ENCODE measurements at regions not wholly inside any gene's neighbourhood (a gene's known extent, or its start where the extent isn't known, plus 50 kb on each side); places are given as distances from the start of the nearest gene placed in this dataset.

- DNase-seq: no peak
Observed at GRCh38 chr5:5665225-5666075, 243.0 kb downstream of the ICE1 start.

DNA sequence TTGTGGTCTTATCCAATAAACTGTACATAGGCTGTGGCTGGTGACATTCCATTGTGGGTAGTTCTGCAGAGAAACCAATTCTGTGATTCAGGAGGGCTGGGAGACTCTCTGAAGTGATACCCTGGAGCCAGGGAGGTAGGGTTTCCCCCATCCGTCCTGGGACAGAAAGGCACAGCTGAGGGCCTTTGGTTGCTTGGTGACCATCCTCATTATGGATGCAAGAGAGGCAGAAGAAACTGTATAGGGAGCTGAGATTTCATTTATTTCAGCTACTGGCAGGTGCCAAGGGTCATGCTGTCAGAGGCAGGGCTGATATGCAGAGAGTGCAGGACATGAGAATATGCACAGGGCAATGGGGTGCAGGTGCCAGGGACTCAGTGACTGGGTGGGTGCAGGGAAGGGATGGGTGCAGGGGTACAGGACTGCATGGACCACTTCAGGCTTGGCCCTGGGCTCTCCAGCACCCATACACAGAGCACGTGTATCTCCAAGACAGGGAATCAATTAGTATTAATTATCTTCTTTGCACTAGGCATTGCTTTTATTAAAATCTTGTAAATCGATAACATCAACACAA is 236.5 kb downstream of the ICE1 start:
- DNase-seq: no peak

DNA sequence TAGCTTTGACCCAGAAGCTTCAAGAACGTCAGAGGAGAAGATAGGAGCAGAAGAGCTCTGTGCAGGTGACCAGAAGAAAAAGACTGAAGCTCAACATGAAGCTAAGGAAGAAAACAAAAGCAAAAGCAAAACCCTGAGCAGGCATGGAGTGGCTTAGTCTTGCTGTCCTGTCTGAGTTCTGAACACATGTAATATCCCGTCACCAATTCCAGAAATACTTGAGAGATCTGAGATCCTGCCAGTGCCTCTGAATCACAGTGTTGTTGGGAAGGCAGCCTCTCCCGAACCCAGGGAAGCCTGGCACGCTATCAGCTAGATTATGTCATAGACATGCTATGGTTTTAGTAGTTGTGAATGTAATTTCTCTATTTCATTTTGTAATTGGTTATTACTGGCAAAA is 235.7 kb downstream of the ICE1 start:
- DNase-seq: peak; percentile 24

GRCh38 chr5:5652181-5652580 is 229.7 kb downstream of the ICE1 start:
- DNase-seq: no peak

DNA sequence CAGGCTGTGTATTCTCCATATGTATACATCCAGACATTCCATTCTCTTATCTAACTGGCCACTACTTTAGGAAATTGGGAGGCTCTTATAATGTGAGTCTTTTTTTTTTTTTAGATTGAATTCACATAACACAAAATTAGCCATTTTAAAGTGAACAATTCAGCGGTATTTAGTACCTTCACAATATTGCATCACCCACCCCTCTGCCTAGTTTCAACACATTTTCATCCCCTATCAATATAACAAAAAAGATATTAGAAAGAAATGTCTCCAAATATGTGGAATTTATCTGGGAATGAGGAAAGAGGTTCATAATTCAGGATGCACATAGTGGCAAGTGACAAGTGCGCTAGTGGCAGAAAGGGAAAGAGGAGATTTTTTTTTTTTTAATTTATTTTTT is 228.5 kb downstream of the ICE1 start:
- DNase-seq: no peak

- DNase-seq: peak; percentile 59
Observed at GRCh38 chr5:5650242-5650641, 227.8 kb downstream of the ICE1 start.

- no peak for DNase-seq
Observed at GRCh38 chr5:5649641-5650040, 227.2 kb downstream of the ICE1 start.

DNA sequence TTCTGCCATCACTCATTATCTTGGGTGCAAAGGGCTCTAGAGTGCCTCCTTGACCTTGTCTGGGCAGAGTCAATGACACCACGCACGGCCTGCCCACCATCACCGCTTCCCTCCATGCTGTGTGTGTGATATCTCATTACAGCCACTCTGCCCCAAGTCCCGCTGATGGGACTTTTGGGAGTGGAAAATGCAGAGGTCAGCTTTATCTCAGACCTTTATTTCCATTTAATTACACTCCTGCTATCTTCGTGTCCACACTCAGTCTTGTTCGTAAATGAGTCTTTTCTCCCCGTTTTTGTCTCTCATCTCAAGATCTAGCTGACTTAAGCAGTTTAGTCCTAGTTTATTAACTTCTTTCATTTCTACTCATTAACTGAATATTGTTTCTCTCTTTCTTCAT is 226.2 kb downstream of the ICE1 start:
- DNase-seq: no peak

DNA sequence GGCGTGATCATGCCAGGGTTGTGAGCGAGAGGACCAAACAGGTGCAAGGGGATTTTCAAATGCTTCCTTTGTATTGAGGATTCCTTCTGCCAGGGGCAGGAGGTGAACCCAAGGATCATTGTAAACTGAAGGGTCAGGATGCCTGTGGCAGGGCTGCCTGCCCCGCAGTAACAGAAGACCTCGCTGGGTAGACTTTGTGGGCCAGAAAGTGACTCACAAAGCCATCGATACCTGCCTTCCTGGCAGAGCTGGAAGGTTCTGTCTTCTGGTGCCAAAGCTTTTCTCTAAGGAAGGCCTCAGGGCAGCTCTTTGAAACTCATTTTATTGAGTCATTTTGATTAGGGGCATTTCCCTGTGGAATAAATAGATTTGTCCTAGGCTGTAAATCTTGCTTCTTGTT is 223.4 kb downstream of the ICE1 start:
- no peak for DNase-seq

DNA sequence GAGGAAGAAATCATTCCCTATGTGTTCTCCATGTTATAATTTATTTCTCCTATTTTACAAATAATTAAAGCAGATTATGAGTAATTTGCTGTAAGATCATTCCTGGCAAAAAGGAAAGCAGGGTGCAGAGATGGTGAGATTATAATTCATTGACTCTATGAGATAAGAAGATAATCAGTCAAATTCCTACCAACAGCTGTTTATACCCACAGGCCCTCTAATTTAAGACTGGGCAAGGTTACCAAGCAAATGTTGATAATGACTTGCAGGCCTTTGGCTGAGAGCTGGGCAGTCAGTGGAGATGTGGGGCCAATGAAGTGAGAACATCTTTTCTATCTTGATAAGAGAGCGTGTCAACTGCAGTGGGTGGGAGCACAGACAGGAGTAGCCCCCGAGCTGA is 222.7 kb downstream of the ICE1 start:
- DNase-seq: no peak

DNA sequence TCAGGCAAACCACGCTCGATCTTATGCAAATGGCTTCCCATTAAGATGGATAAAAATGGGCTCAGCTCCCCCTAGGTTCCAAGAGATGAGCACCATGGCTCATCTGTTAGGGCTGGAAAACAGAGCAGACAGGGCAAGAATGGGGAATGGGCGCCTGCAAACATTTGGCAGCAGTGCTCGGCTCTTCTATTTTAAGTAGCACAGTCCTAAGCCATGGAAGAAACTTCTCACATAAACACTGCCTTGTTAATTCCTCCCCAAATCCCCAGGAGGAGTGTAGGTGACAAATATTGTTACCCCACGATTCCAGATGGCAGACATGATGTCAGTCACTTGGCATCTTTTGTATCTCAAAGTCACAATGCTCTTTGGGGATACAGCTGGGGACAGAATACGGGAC is 221.8 kb downstream of the ICE1 start:
- DNase-seq: no peak

DNA sequence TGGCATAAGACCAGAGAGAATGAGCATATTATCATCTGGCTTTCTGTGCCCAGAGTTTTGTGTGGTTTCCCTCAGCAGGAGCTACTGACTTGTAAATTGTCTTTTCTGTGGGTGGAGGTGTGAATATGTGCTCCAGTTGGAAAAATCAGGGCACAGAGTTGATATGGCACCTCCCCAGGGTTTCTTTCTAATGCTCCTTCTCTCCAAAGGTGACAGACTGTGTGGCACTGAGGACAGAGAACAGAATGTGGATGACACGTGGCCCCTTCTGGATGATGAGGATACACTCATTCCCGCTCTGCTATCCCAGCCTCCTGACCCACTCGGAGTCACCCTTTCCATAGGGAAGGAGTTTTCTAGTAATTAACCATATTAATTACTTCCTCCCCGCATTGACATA is 221.0 kb downstream of the ICE1 start:
- DNase-seq: no peak

- no peak for DNase-seq
Observed at GRCh38 chr5:5638211-5638610, 215.7 kb downstream of the ICE1 start.

- DNase-seq: no peak
Observed at GRCh38 chr5:5637173-5637572, 214.7 kb downstream of the ICE1 start.

DNA sequence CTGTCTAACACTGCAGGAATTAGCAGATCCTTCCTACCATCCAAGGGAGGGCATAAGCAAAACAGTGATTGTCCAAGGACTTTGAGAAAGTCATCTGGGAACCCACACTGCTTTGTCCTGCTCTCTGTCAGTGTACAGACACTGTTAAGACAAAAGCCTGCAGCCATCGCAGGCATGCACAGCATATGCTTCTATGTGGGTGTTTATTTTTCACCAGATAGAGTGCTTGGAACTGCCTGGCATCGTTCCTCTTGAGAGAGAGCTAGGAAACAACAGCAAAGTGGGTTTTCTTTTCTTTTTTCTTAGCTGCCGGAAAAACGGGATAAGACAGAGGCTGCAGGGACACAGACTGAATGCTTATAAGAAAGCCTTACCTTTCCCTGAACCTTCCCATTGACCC is 212.3 kb downstream of the ICE1 start:
- no peak for DNase-seq

- DNase-seq: no peak
Observed at GRCh38 chr5:5633579-5633978, 211.1 kb downstream of the ICE1 start.

GRCh38 chr5:5632678-5633077 is 210.2 kb downstream of the ICE1 start:
- DNase-seq: no peak

DNA sequence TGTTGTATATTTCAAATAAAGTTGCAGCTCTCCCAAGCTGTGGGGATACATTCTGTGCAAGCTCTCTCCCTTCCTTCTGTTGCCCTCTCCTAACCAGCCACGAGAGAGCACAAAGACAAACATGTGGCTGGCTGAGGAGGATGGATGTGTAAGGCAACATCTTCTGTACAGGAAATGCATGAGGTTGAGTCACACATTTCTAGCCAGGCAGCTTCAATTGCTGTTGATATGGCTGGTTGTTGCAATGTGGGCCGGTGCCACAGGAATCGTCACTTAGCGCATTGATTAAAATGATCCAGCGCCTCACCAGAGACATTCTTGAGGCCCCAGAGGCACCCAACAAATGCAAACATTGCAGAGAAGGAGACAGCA is 207.1 kb downstream of the ICE1 start:
- no peak for DNase-seq

GRCh38 chr5:5628866-5629606 is 206.6 kb downstream of the ICE1 start:
- DNase-seq: no peak

DNA sequence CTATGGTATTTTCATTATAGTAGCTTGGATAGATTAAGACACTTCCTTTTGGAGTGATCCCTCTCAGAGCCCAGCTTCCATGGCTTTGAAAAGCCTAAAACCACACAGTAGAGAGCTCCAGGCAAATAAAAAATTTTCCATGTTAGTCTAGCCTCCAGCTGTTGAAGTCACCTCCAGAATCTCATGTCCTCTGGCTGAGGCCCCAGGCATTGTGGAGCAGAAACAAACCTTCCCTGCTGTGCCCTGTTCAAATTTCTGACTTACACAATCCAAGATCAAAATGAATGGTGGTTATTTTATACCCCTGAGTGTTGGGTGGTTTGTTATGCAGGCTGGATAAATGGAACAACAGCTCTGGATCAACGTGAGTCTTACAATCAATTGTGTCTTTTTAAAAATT is 203.9 kb downstream of the ICE1 start:
- no peak for DNase-seq

GRCh38 chr5:5625491-5625890 is 203.0 kb downstream of the ICE1 start:
- DNase-seq: no peak

GRCh38 chr5:5623397-5623796 is 200.9 kb downstream of the ICE1 start:
- DNase-seq: no peak

GRCh38 chr5:5622806-5623205 is 200.3 kb downstream of the ICE1 start:
- no peak for DNase-seq

DNA sequence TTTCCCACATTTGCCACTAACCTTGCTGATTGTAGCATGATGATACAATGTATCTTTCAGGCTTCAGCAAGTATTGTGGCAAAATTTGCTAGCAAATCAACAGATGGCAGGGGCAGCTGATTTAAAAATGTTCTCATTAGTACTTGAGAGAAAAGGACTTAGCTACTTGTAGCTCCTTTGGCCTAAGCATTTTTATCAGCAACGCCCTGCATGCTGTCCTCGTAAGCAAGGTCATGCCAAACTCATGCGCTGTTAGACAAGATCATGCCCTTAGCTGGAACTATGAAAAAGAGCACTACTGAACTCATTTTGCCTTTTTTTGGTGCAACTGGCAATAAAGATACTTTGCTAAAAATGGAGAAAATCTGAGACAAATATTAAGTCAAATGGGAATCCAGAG is 197.1 kb downstream of the ICE1 start:
- DNase-seq: no peak

Data from OCI-M1 (cell line).